ENCODE measurements at regions not wholly inside any gene's neighbourhood (a gene's known extent, or its start where the extent isn't known, plus 50 kb on each side); places are given as distances from the start of the nearest gene placed in this dataset.

GRCh38 chr9:101861472-101861871 lies 123.0 kb upstream of the GRIN3A start:
- H3K36me3 Mint-ChIP-seq: no peaks in the 10 kb centered on the region
- no peak overlapping the region for H3K27ac Mint-ChIP-seq
- no peak for TF ChIP-seq CTCF (IDR thresholded peaks at IDR 0.05; ENCODE audit: unreplicated experiment)
- H3K9me3 Mint-ChIP-seq: no peaks in the 10 kb centered on the region
- H3K27me3 Mint-ChIP-seq (ENCODE audit: low read depth): peaks cover 30% of the 10 kb centered on the region
- no peak overlapping the region for H3K4me3 Mint-ChIP-seq
- peaks cover 26% of the 10 kb centered on the region for H3K4me1 Mint-ChIP-seq
- DNase-seq (ENCODE audit: low spot score in 2 of 2, unreplicated experiment in 2 of 2): no peak

GRCh38 chr9:101860920-101861319 lies 122.5 kb upstream of the GRIN3A start:
- H3K27ac Mint-ChIP-seq: no peak overlapping the region

GRCh38 chr9:101859620-101860019 lies 121.2 kb upstream of the GRIN3A start:
- TF ChIP-seq CTCF (IDR thresholded peaks at IDR 0.05; ENCODE audit: unreplicated experiment): no peak
- no peaks in the 10 kb centered on the region for H3K36me3 Mint-ChIP-seq
- no peak overlapping the region for H3K4me3 Mint-ChIP-seq

More at GRCh38 chr9:101860920-101861319, 122.5 kb upstream of the GRIN3A start:
- Mint-ChIP-seq H3K9me3 (no peaks in the 10 kb centered on the region), H3K27me3 (ENCODE audit: low read depth) (peaks cover 31% of the 10 kb centered on the region), H3K36me3 (no peaks in the 10 kb centered on the region), H3K4me3 (no peak overlapping the region), H3K4me1 (peaks cover 26% of the 10 kb centered on the region)
- TF ChIP-seq CTCF (IDR thresholded peaks at IDR 0.05; ENCODE audit: unreplicated experiment): no peak
- DNase-seq (ENCODE audit: low spot score in 2 of 2, unreplicated experiment in 2 of 2): no peak

GRCh38 chr9:101858026-101858425 lies 119.6 kb upstream of the GRIN3A start:
- H3K27ac Mint-ChIP-seq: no peak overlapping the region
- no peak overlapping the region for H3K4me3 Mint-ChIP-seq
- H3K36me3 Mint-ChIP-seq: no peaks in the 10 kb centered on the region
- H3K9me3 Mint-ChIP-seq: no peaks in the 10 kb centered on the region
- H3K27me3 Mint-ChIP-seq (ENCODE audit: low read depth): peaks cover 37% of the 10 kb centered on the region
- no peak for DNase-seq (ENCODE audit: low spot score in 2 of 2, unreplicated experiment in 2 of 2)
- peaks cover 25% of the 10 kb centered on the region for H3K4me1 Mint-ChIP-seq
- TF ChIP-seq CTCF (IDR thresholded peaks at IDR 0.05; ENCODE audit: unreplicated experiment): no peak

More at GRCh38 chr9:101859620-101860019, 121.2 kb upstream of the GRIN3A start:
- no peaks in the 10 kb centered on the region for H3K9me3 Mint-ChIP-seq
- H3K27ac Mint-ChIP-seq: no peak overlapping the region
- peaks cover 31% of the 10 kb centered on the region for H3K27me3 Mint-ChIP-seq (ENCODE audit: low read depth)
- DNase-seq (ENCODE audit: low spot score in 2 of 2, unreplicated experiment in 2 of 2): no peak
- H3K4me1 Mint-ChIP-seq: peaks cover 28% of the 10 kb centered on the region

GRCh38 chr9:101849102-101849707 lies 110.8 kb upstream of the GRIN3A start:
- peaks cover 7% of the 10 kb centered on the region for H3K9me3 Mint-ChIP-seq
- no peak overlapping the region for H3K27ac Mint-ChIP-seq
- H3K4me1 Mint-ChIP-seq: peaks cover 24% of the 10 kb centered on the region
- H3K4me3 Mint-ChIP-seq: no peak overlapping the region
- DNase-seq (ENCODE audit: low spot score in 2 of 2, unreplicated experiment in 2 of 2): no peak
- no peak for TF ChIP-seq CTCF (IDR thresholded peaks at IDR 0.05; ENCODE audit: unreplicated experiment)
- H3K27me3 Mint-ChIP-seq (ENCODE audit: low read depth): peaks cover 21% of the 10 kb centered on the region
- H3K36me3 Mint-ChIP-seq: no peaks in the 10 kb centered on the region
